Left lung (tissue), 4 donors: ENCODE measurements at regions not wholly inside any gene's neighbourhood (a gene's known extent, or its start where the extent isn't known, plus 50 kb on each side); places are given as distances from the start of the nearest gene placed in this dataset.
A peak's percentile ranks its signal among the peaks of the same experiment; 100 is the strongest.

Source experiments
- ATAC-seq: fragments of 200-7000 bp; cut with Tn5 transposase; one replicate; pipeline ENCODE4 v1.9.1; 2020; ENCODE audit warnings: moderate library complexity
- DNase-seq, 4 donors: peaks; one replicate each; pipeline ENCODE4 v3.0.0-alpha.2; 2013 to 2020
- H3K27ac ChIP-seq, 2 donors: fragments of 200-600 bp; sonication (generic) in 1 of 2; one replicate each; pipeline versions ENCODE4 v1.5.0 to v1.8.0; 2020 to 2021
- H3K27me3 ChIP-seq, 2 donors: fragments of 200-600 bp; sonication (generic) in 1 of 2; one replicate each; pipeline versions ENCODE4 v1.5.0 to v1.8.0; 2020 to 2021
- H3K36me3 ChIP-seq, 2 donors: fragments of 200-600 bp; sonication (generic) in 1 of 2; one replicate each; pipeline versions ENCODE4 v1.5.0 to v1.8.0; 2020 to 2021
- H3K4me1 ChIP-seq, 2 donors: fragments of 200-600 bp; one replicate each; pipeline ENCODE4 v1.8.0; 2021
- H3K4me3 ChIP-seq, 2 donors: fragments of 200-600 bp; sonication (generic) in 1 of 2; one replicate each; pipeline versions ENCODE4 v1.5.0 to v1.8.0; 2020 to 2021; ENCODE audit warnings: mild to moderate bottlenecking in 1 of 2
- H3K9me3 ChIP-seq, 2 donors: fragments of 200-600 bp; sonication (generic) in 1 of 2; one replicate each; pipeline versions ENCODE4 v1.5.0 to v1.8.0; 2020 to 2021
- CTCF ChIP-seq, 2 donors: fragments of 200-600 bp; sonication (generic) in 1 of 2; IDR thresholded peaks; one replicate each; pipeline versions ENCODE4 v1.5.0 to v1.8.0; 2021; ENCODE audit warnings: antibody characterized with exemption in 2 of 2
- intact Hi-C, 2 donors: fragments of 100-400 bp; cut with DNase I; formaldehyde crosslinking; loops; one replicate each; pipeline versions ENCODE4 v1.11.2 to v1.14.2; 2022
- donor health status: DM: no; HTN: yes; CAD: no.
- donor health status: DM: no; HTN: no; CAD: no.

DNA sequence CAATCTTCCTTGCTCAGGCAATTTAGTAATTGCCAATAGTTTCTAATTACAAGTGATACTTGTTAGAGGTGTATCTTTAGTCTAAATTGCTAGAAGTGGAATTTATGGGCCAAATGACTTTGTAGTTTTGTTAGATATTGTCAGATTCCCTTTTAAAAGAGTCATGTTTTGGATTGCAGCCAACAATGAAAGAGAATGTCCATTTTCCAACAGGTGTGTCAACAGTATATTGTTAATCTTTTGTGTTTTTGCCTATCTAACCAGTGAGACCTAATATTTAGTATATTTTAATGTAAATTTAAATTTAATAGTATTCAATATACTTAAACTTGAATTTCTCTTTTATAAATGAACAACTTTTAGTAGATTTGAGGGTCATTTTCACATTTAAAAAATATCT is 259.4 kb upstream of the ETAA1 start:
- intact Hi-C loops = no loop called here
- no peak for ATAC-seq
- no peak for TF ChIP-seq CTCF (IDR thresholded peaks at IDR 0.05)

DNA sequence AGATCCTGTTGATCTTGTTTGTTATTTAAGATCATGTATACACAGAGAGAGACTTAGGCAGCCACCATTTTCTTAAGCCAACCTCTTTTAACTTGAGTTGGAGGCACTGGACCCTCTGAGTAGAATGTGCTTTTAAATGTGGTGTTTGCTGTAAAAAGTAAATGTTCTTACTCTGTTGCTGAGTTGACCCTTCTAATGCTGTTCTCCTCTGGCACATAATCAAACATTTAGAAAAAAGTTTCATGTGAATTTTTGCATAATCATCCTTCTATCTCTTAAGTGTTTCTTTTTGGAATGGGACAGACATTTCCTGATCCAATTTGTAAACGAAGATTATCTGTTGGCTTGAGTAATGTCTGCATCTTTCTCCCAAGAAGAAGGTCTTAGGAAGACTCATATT is 255.1 kb upstream of the ETAA1 start:
- Histone ChIP-seq H3K9me3 (no peaks in the 10 kb centered on the region), H3K27ac (no peak overlapping the region), H3K4me1 (no peaks in the 10 kb centered on the region), H3K36me3 (no peaks in the 10 kb centered on the region), H3K27me3 (no peaks in the 10 kb centered on the region), H3K4me3 (no peak overlapping the region)
- ATAC-seq (no peak), DNase-seq (peak in 1 of 4 donors; percentile 33)
- intact Hi-C loops = no loop called here
- TF ChIP-seq CTCF (IDR thresholded peaks at IDR 0.05) = no peak

More for the DNA sequence above, 259.4 kb upstream of the ETAA1 start:
- no peaks in the 10 kb centered on the region for H3K27me3 ChIP-seq
- H3K4me3 ChIP-seq = no peak overlapping the region
- no peaks in the 10 kb centered on the region for H3K9me3 ChIP-seq
- DNase-seq = no peak
- no peak overlapping the region for H3K27ac ChIP-seq
- H3K4me1 ChIP-seq = no peaks in the 10 kb centered on the region
- H3K36me3 ChIP-seq = no peaks in the 10 kb centered on the region

GRCh38 chr2:67142741-67143140 is 254.4 kb upstream of the ETAA1 start:
- no peak for DNase-seq
- Histone ChIP-seq H3K27ac (no peak overlapping the region), H3K4me3 (no peak overlapping the region), H3K9me3 (no peaks in the 10 kb centered on the region), H3K4me1 (no peaks in the 10 kb centered on the region), H3K36me3 (no peaks in the 10 kb centered on the region), H3K27me3 (no peaks in the 10 kb centered on the region)
- intact Hi-C loops = no loop called here
- TF ChIP-seq CTCF (IDR thresholded peaks at IDR 0.05) = no peak
- ATAC-seq = no peak

GRCh38 chr2:67145851-67146250 is 251.3 kb upstream of the ETAA1 start:
- Histone ChIP-seq H3K9me3 (no peaks in the 10 kb centered on the region), H3K36me3 (no peaks in the 10 kb centered on the region), H3K27ac (no peak overlapping the region), H3K4me3 (no peak overlapping the region), H3K4me1 (no peaks in the 10 kb centered on the region), H3K27me3 (no peaks in the 10 kb centered on the region)
- intact Hi-C loops = no loop called here
- no peak for DNase-seq
- no peak for TF ChIP-seq CTCF (IDR thresholded peaks at IDR 0.05)
- no peak for ATAC-seq

DNA sequence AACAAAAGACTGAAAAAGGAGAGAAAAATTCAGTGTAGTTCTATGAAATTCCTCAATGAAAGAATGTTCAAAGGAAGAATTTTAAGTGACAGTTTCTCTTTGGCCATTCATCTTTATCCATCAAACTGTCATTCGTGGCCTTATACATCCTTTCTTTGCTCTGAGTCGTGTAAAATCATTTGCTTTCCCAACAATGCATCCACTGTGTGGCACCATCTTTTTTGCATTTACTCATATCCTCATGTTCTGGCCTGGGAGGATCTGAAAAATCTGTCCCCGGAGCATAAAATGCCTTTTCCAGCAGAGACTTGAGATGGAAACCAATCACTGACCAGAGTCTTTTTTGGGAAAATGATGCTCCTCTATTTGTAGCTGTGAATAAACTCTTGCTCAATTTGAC is 240.3 kb upstream of the ETAA1 start:
- H3K4me3 ChIP-seq = no peak overlapping the region
- no peak for TF ChIP-seq CTCF (IDR thresholded peaks at IDR 0.05)
- H3K27me3 ChIP-seq = no peaks in the 10 kb centered on the region
- ATAC-seq (no peak), DNase-seq (no peak)
- peaks cover 0 to 12% of the 10 kb centered on the region in 2 donors for H3K9me3 ChIP-seq
- no peaks in the 10 kb centered on the region for H3K4me1 ChIP-seq
- no peaks in the 10 kb centered on the region for H3K36me3 ChIP-seq
- H3K27ac ChIP-seq = no peak overlapping the region
- intact Hi-C loops = no loop called here
